HEK293T (cell line): ENCODE measurements at regions not wholly inside any gene's neighbourhood (a gene's known extent, or its start where the extent isn't known, plus 50 kb on each side); places are given as distances from the start of the nearest gene placed in this dataset.
"Not testable (repeated sequence)": the region's sequence is repeated elsewhere in the genome, so short reads cannot be mapped to it uniquely, and the experiment has no call there.

Source experiments
- CTCF ChIA-PET: fragments of 350-600 bp; formaldehyde crosslinking; extraction: SDS; loops from one replicate; lab custom pipeline; 2021; ENCODE audit warnings: antibody characterized with exemption, inconsistent platforms; lab: Yijun Ruan, JAX
- POLR2A ChIA-PET: fragments of 350-600 bp; formaldehyde crosslinking; extraction: SDS; loops from one replicate; lab custom pipeline; 2020; ENCODE audit warnings: antibody characterized with exemption, inconsistent platforms; lab: Yijun Ruan, JAX
- DNase-seq: peaks from one replicate; pipeline ENCODE4 v3.0.0; 2012; ENCODE audit warnings: mixed read lengths; ENCODE audit errors: extremely low spot score
- ARNT ChIP-seq: fragments of 450-650 bp; IDR thresholded peaks from 2 replicates; pipeline ENCODE4 v1.6.1; 2017; ENCODE audit warnings: mild to moderate bottlenecking
- BHLHE40 ChIP-seq: fragments of 450-650 bp; IDR thresholded peaks from 2 replicates; pipeline ENCODE4 v1.6.1; 2016; ENCODE audit warnings: mild to moderate bottlenecking, moderate library complexity, borderline replicate concordance
- CTBP1 ChIP-seq: fragments of 450-650 bp; IDR thresholded peaks from 2 replicates; pipeline ENCODE4 v1.6.1; 2016; ENCODE audit warnings: borderline replicate concordance
- ELF4 ChIP-seq: fragments of 450-650 bp; IDR thresholded peaks from 2 replicates; pipeline ENCODE4 v1.6.1; 2017; ENCODE audit warnings: antibody characterized with exemption
- FOXA1 ChIP-seq: fragments of 450-650 bp; IDR thresholded peaks from 2 replicates; pipeline ENCODE4 v1.6.1; 2016; ENCODE audit warnings: mild to moderate bottlenecking
- FOXK2 ChIP-seq: fragments of 450-650 bp; IDR thresholded peaks from 2 replicates; pipeline ENCODE4 v1.6.1; 2016; ENCODE audit warnings: mild to moderate bottlenecking
- FOXM1 ChIP-seq: fragments of 450-650 bp; IDR thresholded peaks from 2 replicates; pipeline ENCODE4 v1.6.1; 2017; ENCODE audit warnings: mild to moderate bottlenecking, borderline replicate concordance
- HDGF ChIP-seq: fragments of 450-650 bp; IDR thresholded peaks from 2 replicates; pipeline ENCODE4 v1.6.1; 2017; ENCODE audit warnings: antibody characterized with exemption, borderline replicate concordance
- L3MBTL2 ChIP-seq: fragments of 450-650 bp; conservative IDR thresholded peaks from 2 replicates; pipeline ENCODE4 v1.6.1; 2016; ENCODE audit warnings: mild to moderate bottlenecking
- LEF1 ChIP-seq: fragments of 450-650 bp; IDR thresholded peaks from 2 replicates; pipeline ENCODE4 v1.6.1; 2017; ENCODE audit warnings: mild to moderate bottlenecking, borderline replicate concordance
- NFRKB ChIP-seq: fragments of 450-650 bp; IDR thresholded peaks from 2 replicates; pipeline ENCODE4 v1.6.1; 2016; ENCODE audit warnings: mild to moderate bottlenecking, moderate library complexity
- SP1 ChIP-seq: fragments of 450-650 bp; IDR thresholded peaks from 2 replicates; pipeline ENCODE4 v1.6.1; 2017
- SUZ12 ChIP-seq: fragments of 450-650 bp; IDR thresholded peaks from 2 replicates; pipeline ENCODE4 v1.6.1; 2016; ENCODE audit warnings: mild to moderate bottlenecking
- TARDBP ChIP-seq: fragments of 450-650 bp; IDR thresholded peaks from 2 replicates; pipeline ENCODE4 v1.6.1; 2016
- ZNF384 ChIP-seq: fragments of 450-650 bp; IDR thresholded peaks from 2 replicates; pipeline ENCODE4 v1.6.1; 2016
- TF ChIP-seq, protein P1 (sequence below): fragments of 450-650 bp; IDR thresholded peaks from 2 replicates; pipeline ENCODE4 v1.6.1; 2016

DNA sequence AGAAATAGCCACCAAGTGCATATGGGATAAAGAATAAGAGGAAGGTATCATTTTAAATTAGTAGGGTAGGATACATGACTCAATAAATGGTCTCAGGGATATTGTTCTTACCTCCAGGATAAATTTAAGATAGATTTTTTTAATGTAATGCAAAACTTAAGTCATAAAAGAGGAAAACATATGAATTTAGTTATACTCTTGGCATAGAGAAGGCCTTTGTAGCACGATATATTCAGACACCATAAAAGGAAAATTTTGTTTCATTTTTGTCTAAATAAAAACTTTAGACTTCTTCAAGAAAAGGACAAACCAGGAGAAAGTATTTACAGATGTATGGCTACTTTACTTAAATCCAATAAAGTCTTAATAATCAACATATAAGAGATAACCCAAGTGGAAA lies 78.5 kb upstream of the CAB39 start:
- TF ChIP-seq ELF4 (no peak), TARDBP (no peak), SUZ12 (no peak), BHLHE40 (no peak), ZNF384 (no peak), NFRKB (no peak), FOXA1 (no peak), SP1 (no peak), FOXK2 (no peak), FOXM1 (no peak), L3MBTL2 (no peak), CTBP1 (no peak), ARNT (no peak), LEF1 (no peak), HDGF (no peak)
- TF ChIP-seq, protein P1, sequence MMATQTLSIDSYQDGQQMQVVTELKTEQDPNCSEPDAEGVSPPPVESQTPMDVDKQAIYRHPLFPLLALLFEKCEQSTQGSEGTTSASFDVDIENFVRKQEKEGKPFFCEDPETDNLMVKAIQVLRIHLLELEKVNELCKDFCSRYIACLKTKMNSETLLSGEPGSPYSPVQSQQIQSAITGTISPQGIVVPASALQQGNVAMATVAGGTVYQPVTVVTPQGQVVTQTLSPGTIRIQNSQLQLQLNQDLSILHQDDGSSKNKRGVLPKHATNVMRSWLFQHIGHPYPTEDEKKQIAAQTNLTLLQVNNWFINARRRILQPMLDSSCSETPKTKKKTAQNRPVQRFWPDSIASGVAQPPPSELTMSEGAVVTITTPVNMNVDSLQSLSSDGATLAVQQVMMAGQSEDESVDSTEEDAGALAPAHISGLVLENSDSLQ: no peak
- POLR2A ChIA-PET: no interaction called here
- CTCF ChIA-PET: no interaction called here
- DNase-seq: no peak

DNA sequence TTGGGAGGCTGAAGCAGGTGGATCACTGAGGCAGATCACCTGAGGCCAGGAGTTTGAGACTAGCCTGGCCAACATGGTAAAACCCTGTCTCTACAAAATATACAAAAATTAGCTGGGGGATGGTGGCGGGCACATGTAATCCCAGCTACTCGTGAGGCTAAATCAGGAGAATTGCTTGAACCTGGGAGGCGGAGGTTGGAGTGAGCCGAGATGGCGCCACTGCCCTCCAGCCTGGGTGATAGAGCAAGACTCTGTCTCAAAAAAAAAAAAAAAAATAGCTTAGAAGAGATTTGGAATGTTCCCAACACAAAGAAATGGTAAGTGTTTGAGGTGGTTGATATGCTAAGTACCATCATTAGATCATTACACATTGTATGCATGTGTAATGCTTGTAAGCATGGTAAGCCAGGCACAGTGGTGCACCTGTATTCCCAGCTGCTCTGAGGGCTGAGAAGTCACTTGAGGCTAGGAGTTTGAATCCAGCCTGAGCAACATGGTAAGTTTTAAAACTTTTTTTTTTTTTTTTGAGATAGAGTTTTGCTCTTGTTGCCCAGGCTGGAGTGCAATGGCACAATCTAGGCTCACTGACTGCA lies 77.8 kb upstream of the CAB39 start:
- DNase-seq, POLR2A ChIA-PET: not testable (repeated sequence)

DNA sequence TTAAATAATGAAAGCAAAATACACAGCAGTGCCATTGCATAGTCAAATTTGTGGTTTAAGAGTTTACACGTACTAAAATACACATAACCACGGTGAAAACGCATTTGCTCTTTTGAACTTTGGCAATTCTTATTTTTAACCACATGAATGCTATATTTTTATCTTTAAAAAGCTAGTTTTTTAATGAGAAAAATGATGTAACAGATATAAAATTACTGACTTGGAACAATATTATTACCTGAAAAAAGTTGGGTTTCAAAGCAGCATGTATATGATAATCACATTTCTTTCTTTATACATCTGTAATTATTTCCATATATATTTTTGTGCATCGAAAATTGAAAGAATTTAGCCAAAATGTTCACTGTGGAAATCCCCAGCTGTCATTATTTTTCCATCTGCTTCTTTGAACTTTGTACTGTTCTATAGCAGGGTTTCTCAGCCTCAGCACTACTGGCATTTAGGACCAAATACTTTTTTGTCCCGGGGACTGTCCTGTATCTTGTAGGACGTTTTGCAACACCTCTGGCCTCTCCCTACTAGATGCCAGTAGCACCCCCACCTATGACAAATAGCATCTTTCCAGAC lies 75.9 kb upstream of the CAB39 start:
- ChIA-PET CTCF (no interaction called here), POLR2A (no interaction called here)
- TF ChIP-seq SP1: no peak
- TF ChIP-seq ELF4: no peak
- no peak for TF ChIP-seq CTBP1
- no peak for TF ChIP-seq BHLHE40
- no peak for TF ChIP-seq TARDBP
- no peak for TF ChIP-seq HDGF
- no peak for TF ChIP-seq FOXA1
- TF ChIP-seq NFRKB: no peak
- no peak for TF ChIP-seq L3MBTL2
- no peak for TF ChIP-seq FOXK2
- no peak for TF ChIP-seq SUZ12

More for the DNA sequence above, 77.8 kb upstream of the CAB39 start:
- CTCF ChIA-PET: not testable (repeated sequence)

DNA sequence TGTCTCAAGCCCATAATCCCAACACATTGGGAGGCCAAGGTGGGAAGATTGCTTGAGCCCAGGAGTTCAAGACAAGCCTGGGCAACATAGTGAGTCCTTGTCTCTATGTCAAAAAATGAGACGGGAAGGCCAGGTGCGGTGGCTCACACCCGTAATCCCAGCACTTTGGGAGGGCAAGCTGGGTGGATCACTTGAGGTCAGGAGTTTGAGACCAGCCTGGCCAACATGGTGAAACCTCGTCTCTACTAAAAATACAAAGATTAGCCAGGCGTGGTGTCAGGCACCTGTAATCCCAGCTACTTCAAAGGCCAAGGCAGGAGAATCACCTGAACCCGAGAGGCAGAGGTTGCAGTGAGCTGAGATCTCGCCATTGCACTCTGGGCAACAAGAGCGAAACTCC lies 75.2 kb upstream of the CAB39 start:
- POLR2A ChIA-PET: not testable (repeated sequence)

More for the DNA sequence above, 75.9 kb upstream of the CAB39 start:
- no peak for DNase-seq

DNA sequence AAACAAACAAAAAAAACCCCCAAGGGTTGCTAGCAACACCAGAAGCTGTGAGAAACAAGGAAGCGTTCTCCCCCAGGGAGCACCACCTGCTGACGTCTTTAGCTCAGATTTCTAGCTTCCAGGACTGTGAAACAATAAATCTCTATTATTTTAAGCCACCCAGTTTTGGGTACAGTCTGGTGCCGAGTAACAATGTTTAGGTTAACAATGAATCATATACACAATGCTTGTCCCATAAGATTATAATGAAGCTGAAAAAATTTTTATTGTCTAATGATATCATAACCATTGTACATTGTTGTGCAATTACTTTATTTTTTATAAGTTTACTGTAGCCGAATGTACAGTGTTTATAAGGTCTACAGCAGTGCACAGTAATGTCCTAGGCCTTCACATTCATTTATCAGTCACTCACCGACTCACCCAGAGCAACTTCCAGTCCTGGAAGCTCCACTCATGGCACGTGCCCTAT lies 72.1 kb upstream of the CAB39 start:
- no peak for DNase-seq
- TF ChIP-seq SP1 (no peak), SUZ12 (no peak), ARNT (no peak), L3MBTL2 (no peak), LEF1 (no peak), NFRKB (no peak), TARDBP (no peak), HDGF (no peak)
- TF ChIP-seq, protein P1: no peak
- ChIA-PET CTCF (interaction anchor here (0.5 to 0.6 kb wide), 2 partner anchors 144 to 345 kb away, joined by 3 to 4 read pairs; no protein-coding TSS in a partner anchor), POLR2A (no interaction called here)

More for the DNA sequence above, 75.2 kb upstream of the CAB39 start:
- CTCF ChIA-PET: interaction anchor here (0.6 kb wide), 1 partner anchor 9 kb away, joined by 3 read pairs; no protein-coding TSS in a partner anchor
- not testable (repeated sequence) for DNase-seq

DNA sequence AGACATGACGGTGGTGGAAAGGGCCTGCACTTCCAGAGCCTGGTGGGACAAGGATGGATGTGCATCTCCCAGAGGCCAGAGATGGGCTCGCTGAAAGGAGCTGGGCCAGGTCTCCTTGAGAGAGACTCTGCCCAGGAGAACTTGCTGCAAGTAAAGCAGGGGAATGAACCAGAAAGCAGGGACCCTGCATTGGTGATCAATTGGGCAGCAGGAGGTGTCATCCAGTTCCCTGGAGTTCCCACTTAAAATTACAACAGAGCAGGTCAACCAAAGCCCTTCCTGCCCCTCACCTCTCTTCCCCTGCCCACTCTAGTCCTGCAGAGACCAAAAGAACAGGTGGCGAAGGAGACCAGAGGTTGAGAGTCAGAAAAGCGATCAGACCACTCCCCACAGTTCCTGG lies 69.7 kb upstream of the CAB39 start:
- CTCF ChIA-PET: no interaction called here
- POLR2A ChIA-PET: no interaction called here
- DNase-seq: no peak
- TF ChIP-seq NFRKB: no peak
- TF ChIP-seq BHLHE40: no peak
- TF ChIP-seq TARDBP: no peak
- TF ChIP-seq, protein P1: no peak
- TF ChIP-seq SP1: no peak
- no peak for TF ChIP-seq ARNT
- no peak for TF ChIP-seq LEF1
- TF ChIP-seq FOXM1: no peak
- no peak for TF ChIP-seq FOXA1
